ENCODE measurements at regions not wholly inside any gene's neighbourhood (a gene's known extent, or its start where the extent isn't known, plus 50 kb on each side); places are given as distances from the start of the nearest gene placed in this dataset.
"Not testable (repeated sequence)": the region's sequence is repeated elsewhere in the genome, so short reads cannot be mapped to it uniquely, and the experiment has no call there.

DNA sequence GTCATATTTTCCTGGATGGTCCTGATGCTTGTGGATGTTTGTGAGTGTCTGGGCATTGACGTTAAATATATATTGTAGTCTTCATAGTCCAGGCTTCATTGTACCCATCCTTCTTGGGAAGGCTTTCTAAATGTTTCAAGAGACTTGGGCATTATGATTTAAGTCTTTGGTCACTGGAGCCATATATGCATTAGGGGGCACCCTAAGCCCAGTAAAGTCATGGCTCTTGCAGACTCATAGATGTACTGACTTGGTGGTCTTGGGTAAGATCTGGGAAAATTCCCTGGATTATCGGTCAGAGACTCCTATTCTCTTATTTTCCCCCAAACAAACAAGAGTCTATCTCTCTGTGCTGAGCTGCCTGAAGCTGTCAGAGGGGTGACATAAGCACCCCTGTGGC lies 271.1 kb downstream of the TRIM36 start:
- DNase-seq (ENCODE audit: low spot score) (no peak), ATAC-seq (ENCODE audit: insufficient number of reproducible peaks, low FRiP score, low read depth) (no peak)
- TF ChIP-seq, protein P1, sequence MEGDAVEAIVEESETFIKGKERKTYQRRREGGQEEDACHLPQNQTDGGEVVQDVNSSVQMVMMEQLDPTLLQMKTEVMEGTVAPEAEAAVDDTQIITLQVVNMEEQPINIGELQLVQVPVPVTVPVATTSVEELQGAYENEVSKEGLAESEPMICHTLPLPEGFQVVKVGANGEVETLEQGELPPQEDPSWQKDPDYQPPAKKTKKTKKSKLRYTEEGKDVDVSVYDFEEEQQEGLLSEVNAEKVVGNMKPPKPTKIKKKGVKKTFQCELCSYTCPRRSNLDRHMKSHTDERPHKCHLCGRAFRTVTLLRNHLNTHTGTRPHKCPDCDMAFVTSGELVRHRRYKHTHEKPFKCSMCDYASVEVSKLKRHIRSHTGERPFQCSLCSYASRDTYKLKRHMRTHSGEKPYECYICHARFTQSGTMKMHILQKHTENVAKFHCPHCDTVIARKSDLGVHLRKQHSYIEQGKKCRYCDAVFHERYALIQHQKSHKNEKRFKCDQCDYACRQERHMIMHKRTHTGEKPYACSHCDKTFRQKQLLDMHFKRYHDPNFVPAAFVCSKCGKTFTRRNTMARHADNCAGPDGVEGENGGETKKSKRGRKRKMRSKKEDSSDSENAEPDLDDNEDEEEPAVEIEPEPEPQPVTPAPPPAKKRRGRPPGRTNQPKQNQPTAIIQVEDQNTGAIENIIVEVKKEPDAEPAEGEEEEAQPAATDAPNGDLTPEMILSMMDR (IDR thresholded peaks at IDR 0.05), result no peak
- Histone ChIP-seq H3K27me3 (replicated peaks; ENCODE audit: insufficient read depth) (no peaks in the 10 kb centered on the region), H3K36me3 (no peaks in the 10 kb centered on the region), H3K4me3 (no peak overlapping the region), H3K9me3 (no peaks in the 10 kb centered on the region), H3K27ac (no peak overlapping the region), H3K4me1 (ENCODE audit: control insufficient read depth in 1 of 2, low read depth in 2 of 2) (no peaks in the 10 kb centered on the region)

DNA sequence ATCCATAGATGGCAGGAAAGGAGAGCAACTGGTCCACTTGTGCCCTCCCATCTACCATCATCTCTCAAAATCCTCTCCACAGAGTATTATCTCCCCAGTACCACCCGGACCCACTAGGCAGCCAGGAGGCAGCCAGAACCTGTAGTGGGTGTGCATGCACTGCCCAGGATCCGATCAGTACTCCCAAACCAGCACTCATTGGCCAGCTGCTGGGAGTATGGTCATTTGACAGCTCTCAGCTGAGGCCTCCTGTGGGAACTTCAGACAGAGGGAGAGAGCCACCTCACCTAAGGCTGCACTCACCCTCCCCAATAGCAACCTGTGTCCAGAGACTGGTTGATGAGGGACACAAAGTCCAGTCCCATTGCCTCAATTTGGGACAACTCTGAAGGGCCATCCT lies 286.0 kb downstream of the TRIM36 start:
- Histone ChIP-seq H3K4me3 (no peak overlapping the region), H3K27ac (no peak overlapping the region), H3K4me1 (ENCODE audit: control insufficient read depth in 1 of 2, low read depth in 2 of 2) (no peaks in the 10 kb centered on the region), H3K27me3 (replicated peaks; ENCODE audit: insufficient read depth) (no peaks in the 10 kb centered on the region), H3K9me3 (no peaks in the 10 kb centered on the region), H3K36me3 (no peaks in the 10 kb centered on the region)
- DNase-seq (ENCODE audit: low spot score) (no peak), ATAC-seq (ENCODE audit: insufficient number of reproducible peaks, low FRiP score, low read depth) (no peak)
- TF ChIP-seq, protein P1 (IDR thresholded peaks at IDR 0.05), result no peak

DNA sequence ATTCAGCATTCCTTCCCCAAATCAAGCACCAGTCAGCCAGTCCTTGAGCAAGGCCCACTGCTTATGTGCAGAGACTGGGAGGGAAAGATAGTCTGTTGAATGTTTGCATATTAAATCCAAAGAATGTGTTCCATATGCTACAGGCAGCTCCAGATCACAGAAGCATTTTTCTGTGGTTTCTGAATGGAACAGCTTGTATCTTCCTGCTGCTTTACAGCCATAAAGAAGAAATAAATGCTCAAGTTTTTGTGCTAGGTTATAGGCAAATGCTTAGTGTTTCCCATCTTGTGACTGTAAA lies 310.3 kb downstream of the TRIM36 start:
- TF ChIP-seq, protein P1 (IDR thresholded peaks at IDR 0.05), result no peak
- Histone ChIP-seq H3K27ac (no peak overlapping the region), H3K4me1 (ENCODE audit: control insufficient read depth in 1 of 2, low read depth in 2 of 2) (no peaks in the 10 kb centered on the region), H3K4me3 (no peak overlapping the region), H3K36me3 (no peaks in the 10 kb centered on the region), H3K9me3 (no peaks in the 10 kb centered on the region), H3K27me3 (replicated peaks; ENCODE audit: insufficient read depth) (no peaks in the 10 kb centered on the region)
- ATAC-seq (ENCODE audit: insufficient number of reproducible peaks, low FRiP score, low read depth) (no peak), DNase-seq (ENCODE audit: low spot score) (no peak)

DNA sequence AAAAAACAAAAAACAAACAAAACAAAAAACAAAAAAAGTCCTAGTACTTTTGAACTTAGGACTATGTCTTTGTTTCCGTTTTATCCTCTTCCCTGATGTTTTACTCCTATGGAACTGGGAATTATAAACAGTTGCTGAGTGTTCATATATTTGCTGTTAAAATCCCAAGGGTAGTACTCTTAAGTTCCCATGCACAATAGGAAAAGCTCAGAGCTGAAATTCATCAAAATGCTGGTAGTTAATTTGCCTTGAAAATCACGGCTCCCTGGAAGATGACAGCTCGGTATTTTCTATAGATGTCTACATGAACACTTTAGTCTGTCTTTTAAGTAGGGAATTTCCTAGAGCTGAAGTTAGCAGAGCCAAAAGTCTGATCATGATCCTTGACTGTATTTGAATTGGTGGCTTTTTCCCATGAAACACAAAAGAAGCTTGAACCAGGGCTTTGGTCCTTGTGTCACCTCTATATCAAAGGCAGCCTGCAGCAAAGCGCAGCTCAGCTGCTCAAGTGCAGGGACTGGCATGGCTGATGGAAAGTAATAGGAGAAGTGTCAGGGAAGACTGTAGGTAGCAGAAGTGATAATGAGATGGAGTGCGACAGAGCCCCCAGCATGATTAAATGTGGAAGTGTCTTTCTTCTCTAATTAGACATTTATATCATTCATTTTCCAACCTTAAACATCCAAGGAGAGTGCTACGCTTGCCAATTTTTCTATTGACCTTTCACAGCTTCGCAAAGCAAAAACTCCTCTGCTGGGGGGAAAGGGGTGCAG lies 310.9 kb downstream of the TRIM36 start:
- Histone ChIP-seq H3K4me1 (ENCODE audit: control insufficient read depth in 1 of 2, low read depth in 2 of 2) (no peaks in the 10 kb centered on the region), H3K4me3 (no peak overlapping the region), H3K27me3 (replicated peaks; ENCODE audit: insufficient read depth) (no peaks in the 10 kb centered on the region), H3K36me3 (no peaks in the 10 kb centered on the region), H3K9me3 (no peaks in the 10 kb centered on the region), H3K27ac (no peak overlapping the region)
- DNase-seq (ENCODE audit: low spot score) (no peak), ATAC-seq (ENCODE audit: insufficient number of reproducible peaks, low FRiP score, low read depth) (no peak)
- TF ChIP-seq, protein P1 (IDR thresholded peaks at IDR 0.05), result no peak

DNA sequence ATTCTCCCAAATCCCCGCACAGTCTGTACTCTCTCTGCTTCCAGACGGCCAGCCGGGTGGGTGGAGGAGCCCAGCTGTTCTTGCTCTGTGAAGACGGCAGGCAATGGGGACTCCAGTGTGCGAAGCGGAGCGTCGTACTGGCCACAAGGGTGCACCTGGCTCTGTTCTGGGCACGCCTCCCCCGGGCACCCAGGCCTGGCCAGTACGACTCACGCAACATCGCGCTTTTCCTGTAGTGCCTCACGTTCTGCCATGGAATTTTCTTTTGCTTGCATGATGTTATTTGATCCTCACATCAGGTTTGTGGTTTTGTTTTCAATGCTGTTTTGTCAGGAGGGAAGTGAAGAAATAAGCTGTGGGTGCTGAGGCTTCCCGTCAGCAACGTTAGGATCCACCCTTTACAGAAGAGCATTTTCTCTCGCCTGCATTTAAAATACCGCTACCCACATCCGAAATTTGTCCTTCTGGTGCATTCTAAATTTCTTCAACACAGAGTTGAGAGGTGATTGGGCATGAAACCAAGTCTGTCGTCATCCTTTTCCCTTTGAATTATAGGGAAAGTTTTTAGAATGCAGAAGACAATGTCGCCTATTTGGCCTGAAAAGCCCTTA lies 311.7 kb downstream of the TRIM36 start:
- no peaks in the 10 kb centered on the region for H3K9me3 ChIP-seq
- no peak for DNase-seq (ENCODE audit: low spot score)
- H3K27me3 ChIP-seq (replicated peaks; ENCODE audit: insufficient read depth), result no peaks in the 10 kb centered on the region
- H3K4me3 ChIP-seq, result no peak overlapping the region
- TF ChIP-seq, protein P1 (IDR thresholded peaks at IDR 0.05), result no peak
- ATAC-seq (ENCODE audit: insufficient number of reproducible peaks, low FRiP score, low read depth), result no peak
- no peaks in the 10 kb centered on the region for H3K36me3 ChIP-seq
- no peak overlapping the region for H3K27ac ChIP-seq
- no peaks in the 10 kb centered on the region for H3K4me1 ChIP-seq (ENCODE audit: control insufficient read depth in 1 of 2, low read depth in 2 of 2)

DNA sequence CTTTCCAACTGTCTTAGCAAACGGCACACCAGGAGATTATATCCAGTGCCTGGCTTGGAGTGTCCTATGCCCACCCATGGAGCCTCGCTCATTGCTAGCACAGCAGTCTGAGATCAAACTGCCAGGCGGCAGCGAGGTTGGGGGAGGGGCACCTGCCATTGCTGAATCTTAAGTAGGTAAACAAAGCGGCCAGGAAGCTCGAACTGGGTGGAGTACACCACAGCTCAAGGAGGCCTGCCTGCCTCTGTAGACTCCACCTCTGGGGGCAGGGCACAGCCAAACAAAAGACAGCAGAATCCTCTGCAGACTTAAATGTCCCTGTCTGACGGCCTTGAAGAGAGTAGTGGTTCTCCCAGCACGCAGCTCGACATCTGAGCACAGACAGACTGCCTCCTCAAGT lies 325.0 kb downstream of the TRIM36 start:
- not testable (repeated sequence) for H3K9me3 ChIP-seq; H3K4me1 ChIP-seq (ENCODE audit: control insufficient read depth in 1 of 2, low read depth in 2 of 2); H3K27me3 ChIP-seq (replicated peaks; ENCODE audit: insufficient read depth); DNase-seq (ENCODE audit: low spot score); H3K4me3 ChIP-seq; H3K27ac ChIP-seq; ATAC-seq (ENCODE audit: insufficient number of reproducible peaks, low FRiP score, low read depth); H3K36me3 ChIP-seq

Measured in thoracic aorta (tissue), 2 donors.